ENCODE measurements at regions not wholly inside any gene's neighbourhood (a gene's known extent, or its start where the extent isn't known, plus 50 kb on each side); places are given as distances from the start of the nearest gene placed in this dataset.

DNA sequence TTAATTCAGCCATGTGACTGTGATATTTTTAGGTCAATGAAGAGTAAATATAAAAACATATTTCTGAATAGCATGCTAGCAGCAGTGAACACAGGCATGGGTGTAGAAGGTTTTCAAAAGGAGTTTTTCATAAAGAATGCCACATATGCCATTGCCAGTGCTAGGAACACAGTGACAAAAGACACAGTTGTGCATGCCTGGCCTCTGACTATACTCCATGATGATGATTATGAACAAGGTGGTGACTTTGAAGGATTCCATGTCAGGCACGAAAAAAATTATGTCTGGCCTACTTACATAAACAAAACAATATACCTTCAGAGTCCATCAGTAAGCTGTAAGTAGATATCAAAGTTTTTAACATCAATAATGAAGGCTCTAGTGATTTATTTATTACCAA, 438.7 kb downstream of the TLE1 start:
- no peak overlapping the region for H3K4me3 Mint-ChIP-seq

DNA sequence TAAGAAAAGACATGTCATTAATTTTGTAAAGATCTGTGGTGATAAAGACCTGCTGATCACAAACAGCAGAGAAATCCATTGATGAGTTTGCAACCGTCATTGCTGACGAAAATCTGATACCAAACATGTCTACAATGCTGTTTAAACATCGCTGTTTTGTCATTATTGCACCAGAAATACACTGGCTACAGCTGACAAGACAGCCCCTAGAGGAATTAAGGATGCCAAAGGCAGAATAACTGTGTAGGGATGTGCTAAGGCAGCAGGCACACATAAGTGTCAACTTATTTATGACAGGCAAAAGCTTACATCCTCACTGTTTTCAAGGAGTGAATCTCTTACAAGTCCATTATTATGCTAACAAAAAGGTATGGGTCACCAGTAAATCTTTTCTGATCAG, 439.3 kb downstream of the TLE1 start:
- H3K9me3 Mint-ChIP-seq: no peaks in the 10 kb centered on the region
- POLR2A ChIA-PET: no interaction called here
- ATAC-seq (ENCODE audit: low read depth) (no peak), DNase-seq (no peak)
- H3K36me3 Mint-ChIP-seq: no peaks in the 10 kb centered on the region
- H3K4me3 Mint-ChIP-seq: no peak overlapping the region
- H3K4me1 Mint-ChIP-seq: no peaks in the 10 kb centered on the region
- H3K27me3 Mint-ChIP-seq: no peaks in the 10 kb centered on the region
- H3K27ac Mint-ChIP-seq: no peak overlapping the region

More for the DNA sequence above, 438.7 kb downstream of the TLE1 start:
- Mint-ChIP-seq H3K27ac (no peak overlapping the region), H3K4me1 (no peaks in the 10 kb centered on the region), H3K36me3 (no peaks in the 10 kb centered on the region), H3K9me3 (no peaks in the 10 kb centered on the region), H3K27me3 (no peaks in the 10 kb centered on the region)
- DNase-seq (no peak), ATAC-seq (ENCODE audit: low read depth) (no peak)
- POLR2A ChIA-PET: no interaction called here

DNA sequence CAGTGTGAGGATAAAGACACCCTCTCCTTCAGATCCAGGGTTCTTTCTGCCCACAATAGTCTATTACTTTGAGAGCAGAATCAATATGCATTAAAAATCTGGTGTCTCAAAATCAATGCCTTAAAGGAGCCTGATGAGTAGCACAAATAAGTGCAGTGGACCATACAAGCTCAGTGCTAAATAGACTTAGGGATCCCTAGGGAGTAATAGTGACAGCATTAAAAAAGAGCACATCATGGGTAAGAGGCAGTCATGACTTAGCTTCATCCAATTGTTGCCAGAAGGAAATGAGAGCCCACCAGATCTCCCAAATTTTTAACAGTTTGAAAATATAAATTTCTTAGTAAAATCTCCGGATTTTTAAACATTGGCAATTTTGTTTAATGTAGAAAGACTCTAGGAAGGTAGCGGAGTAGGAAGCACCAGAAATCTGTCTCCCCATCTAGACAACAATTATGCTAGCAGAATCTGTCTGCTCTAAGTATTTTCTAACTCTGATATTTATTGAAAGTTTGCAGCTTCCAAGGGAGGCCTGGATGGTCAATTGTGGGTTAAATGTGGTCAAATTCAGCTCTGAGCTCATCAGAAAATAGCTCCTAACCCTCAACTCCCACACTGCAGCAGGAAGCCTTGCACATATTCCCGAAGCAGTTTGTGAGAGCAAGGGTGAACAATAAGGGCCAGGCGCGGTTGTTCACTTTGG, 443.9 kb downstream of the TLE1 start:
- Mint-ChIP-seq H3K27ac (no peak overlapping the region), H3K9me3 (no peaks in the 10 kb centered on the region), H3K4me3 (no peak overlapping the region), H3K4me1 (no peaks in the 10 kb centered on the region), H3K27me3 (no peaks in the 10 kb centered on the region), H3K36me3 (no peaks in the 10 kb centered on the region)
- DNase-seq (no peak), ATAC-seq (ENCODE audit: low read depth) (no peak)
- POLR2A ChIA-PET: no interaction called here

DNA sequence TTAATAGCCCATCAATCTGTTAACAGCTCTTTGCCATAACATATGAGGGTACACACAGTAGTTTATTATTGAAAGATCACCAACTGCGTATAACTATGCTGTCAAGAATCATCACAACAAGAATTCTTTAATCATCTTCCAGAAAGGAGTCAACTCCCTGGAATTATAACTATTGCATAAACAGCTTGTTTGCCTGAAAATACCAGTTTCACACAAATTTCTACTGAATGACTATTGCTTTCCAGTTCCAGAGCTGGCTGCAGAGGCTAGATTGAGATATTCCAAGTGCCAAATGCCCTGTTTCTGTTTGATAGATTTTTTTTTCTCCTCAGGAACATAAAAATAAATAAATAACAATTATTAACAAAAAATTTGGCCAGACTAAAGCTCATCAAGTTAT, 444.7 kb downstream of the TLE1 start:
- no peaks in the 10 kb centered on the region for H3K36me3 Mint-ChIP-seq

DNA sequence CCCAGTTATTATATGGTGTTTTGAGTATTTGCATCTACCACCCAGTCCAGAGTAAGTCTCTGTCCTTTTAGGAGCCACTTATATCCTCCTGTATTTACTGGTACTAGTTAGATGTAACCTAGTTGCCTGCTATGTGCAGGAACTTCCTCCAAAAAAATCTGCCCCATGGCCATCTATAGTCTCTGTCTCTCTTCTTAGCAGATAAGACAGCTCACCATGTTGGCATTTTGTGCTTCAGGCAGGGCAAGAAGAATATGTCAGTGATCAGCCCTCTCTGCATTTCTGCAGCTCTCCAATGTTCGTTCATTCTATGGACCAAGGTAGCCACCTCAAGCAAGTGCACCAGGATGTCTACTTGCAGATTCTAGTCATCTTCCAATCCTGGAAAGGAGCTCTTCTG, 446.5 kb downstream of the TLE1 start:
- POLR2A ChIA-PET: no interaction called here
- Mint-ChIP-seq H3K27me3 (no peaks in the 10 kb centered on the region), H3K4me3 (no peak overlapping the region), H3K36me3 (no peaks in the 10 kb centered on the region), H3K27ac (no peak overlapping the region), H3K9me3 (no peaks in the 10 kb centered on the region), H3K4me1 (no peaks in the 10 kb centered on the region)
- no peak for DNase-seq
- no peak for ATAC-seq (ENCODE audit: low read depth)

More for the DNA sequence above, 444.7 kb downstream of the TLE1 start:
- Mint-ChIP-seq H3K4me3 (no peak overlapping the region), H3K4me1 (no peaks in the 10 kb centered on the region), H3K27ac (no peak overlapping the region), H3K9me3 (no peaks in the 10 kb centered on the region), H3K27me3 (no peaks in the 10 kb centered on the region)
- no peak for DNase-seq
- POLR2A ChIA-PET: no interaction called here
- no peak for ATAC-seq (ENCODE audit: low read depth)

DNA sequence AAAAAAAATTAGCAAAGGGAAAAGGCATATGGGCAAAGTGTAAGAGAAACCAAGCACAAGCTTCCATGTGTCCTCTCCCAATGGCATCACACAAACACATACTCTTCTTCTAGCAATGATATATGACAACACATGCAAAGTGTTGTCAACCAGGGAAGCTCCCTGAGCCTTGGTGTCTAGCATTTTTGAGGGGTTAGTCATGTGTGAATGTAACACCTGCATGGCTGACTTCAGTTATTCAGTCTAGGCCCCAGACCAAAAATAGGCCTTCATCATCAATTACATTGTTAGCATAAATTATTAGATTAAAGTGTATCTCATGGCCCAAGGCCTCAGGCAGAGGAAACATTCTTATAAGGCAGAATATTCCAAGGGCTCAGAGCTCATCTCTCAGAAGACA, 450.0 kb downstream of the TLE1 start:
- no peaks in the 10 kb centered on the region for H3K4me1 Mint-ChIP-seq
- no peaks in the 10 kb centered on the region for H3K9me3 Mint-ChIP-seq
- DNase-seq (no peak), ATAC-seq (ENCODE audit: low read depth) (no peak)
- no peak overlapping the region for H3K27ac Mint-ChIP-seq
- POLR2A ChIA-PET: no interaction called here
- no peaks in the 10 kb centered on the region for H3K27me3 Mint-ChIP-seq
- H3K36me3 Mint-ChIP-seq: no peaks in the 10 kb centered on the region
- no peak overlapping the region for H3K4me3 Mint-ChIP-seq

DNA sequence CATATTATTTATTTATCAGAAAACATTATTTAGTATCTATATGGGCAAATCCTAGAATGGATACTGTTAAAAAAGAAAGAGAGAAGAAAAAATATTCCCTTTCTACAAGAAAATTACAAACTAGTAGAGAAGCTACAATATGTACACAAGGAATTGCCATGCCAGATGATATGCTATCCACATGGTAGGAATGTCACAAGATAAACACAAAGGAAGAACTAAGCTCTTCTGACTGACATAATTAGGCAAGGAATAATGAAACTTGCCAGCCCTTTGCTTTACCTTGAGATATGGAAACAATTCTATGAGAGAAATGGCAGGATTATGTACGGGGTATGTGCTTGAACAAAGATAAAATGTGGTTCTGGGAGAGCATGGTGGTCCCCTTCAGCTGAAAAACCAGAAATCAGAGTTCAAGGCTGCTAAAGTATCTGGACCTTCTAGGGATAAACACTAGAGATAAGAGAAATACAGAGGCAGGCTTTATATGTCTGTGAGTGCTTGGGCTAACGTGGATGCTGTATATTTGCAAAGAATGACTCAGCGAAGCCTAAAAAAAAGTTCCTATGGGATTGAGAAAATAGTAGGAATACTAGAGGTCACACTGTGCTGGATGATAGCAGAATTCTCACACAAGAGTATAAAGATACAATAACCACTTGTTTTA, 451.6 kb downstream of the TLE1 start:
- Mint-ChIP-seq H3K4me3 (no peak overlapping the region), H3K4me1 (no peaks in the 10 kb centered on the region), H3K36me3 (no peaks in the 10 kb centered on the region), H3K27ac (no peak overlapping the region), H3K9me3 (no peaks in the 10 kb centered on the region), H3K27me3 (no peaks in the 10 kb centered on the region)
- ATAC-seq (ENCODE audit: low read depth) (no peak), DNase-seq (no peak)
- POLR2A ChIA-PET: interaction anchor here (0.5 kb wide), 1 partner anchor 504 kb away, joined by 3 read pairs; no protein-coding TSS in a partner anchor

DNA sequence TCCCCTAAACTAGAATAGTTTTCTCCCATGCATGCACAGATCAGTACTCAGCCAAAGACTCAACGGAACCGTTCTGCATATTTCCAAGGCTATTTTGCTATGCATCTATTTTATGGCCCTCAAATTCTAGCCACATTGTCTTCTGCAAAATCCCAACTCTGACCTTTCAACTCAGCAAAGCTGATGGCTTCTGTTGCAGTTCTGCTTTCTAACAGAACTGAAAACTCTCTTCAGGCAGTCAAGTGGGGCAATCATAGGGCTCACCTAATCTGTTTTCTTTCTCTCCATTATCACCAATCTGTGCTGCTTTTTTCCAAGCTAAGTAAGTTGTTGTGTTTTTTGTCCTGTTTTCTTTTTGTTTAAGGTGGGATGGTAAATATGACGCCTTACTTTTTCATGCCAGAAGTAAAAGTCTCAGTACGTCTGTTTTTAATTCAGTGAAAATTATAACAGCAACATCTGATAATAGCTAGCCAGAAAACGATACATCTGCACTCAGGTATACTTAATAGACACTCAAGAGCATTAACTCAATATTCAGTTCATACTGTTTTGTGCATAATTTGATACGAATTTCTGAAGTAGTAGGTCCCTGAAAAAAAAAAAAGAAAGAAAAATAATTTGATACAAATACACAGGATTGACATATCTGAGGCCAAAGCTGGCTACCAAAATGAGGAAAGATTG, 454.3 kb downstream of the TLE1 start:
- no peak overlapping the region for H3K4me3 Mint-ChIP-seq
- no peak overlapping the region for H3K27ac Mint-ChIP-seq
- H3K27me3 Mint-ChIP-seq: no peaks in the 10 kb centered on the region
- ATAC-seq (ENCODE audit: low read depth) (no peak), DNase-seq (no peak)
- H3K36me3 Mint-ChIP-seq: no peaks in the 10 kb centered on the region
- no peaks in the 10 kb centered on the region for H3K9me3 Mint-ChIP-seq
- POLR2A ChIA-PET: no interaction called here
- no peaks in the 10 kb centered on the region for H3K4me1 Mint-ChIP-seq

DNA sequence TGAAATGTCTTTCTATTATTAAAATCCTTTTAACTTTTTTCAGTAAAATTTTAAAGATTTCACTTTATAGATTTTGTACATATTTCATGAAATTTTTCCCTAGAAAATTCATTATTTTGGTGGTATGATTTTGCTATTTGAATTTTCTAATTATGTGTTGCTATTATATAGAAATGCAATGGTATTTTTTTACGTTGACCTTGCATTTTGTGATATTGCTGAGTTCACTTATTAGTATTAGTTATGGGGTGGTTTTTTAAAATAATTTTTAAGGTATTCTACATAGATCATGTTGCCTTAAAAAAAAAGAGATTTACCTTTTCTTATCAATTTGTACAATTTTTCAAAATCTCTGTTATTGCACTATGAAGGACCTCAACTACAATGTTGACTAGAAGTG, 458.3 kb downstream of the TLE1 start:
- Mint-ChIP-seq H3K4me1 (no peaks in the 10 kb centered on the region), H3K9me3 (no peaks in the 10 kb centered on the region), H3K36me3 (no peaks in the 10 kb centered on the region), H3K27me3 (no peaks in the 10 kb centered on the region), H3K27ac (no peak overlapping the region), H3K4me3 (no peak overlapping the region)
- no peak for ATAC-seq (ENCODE audit: low read depth)
- DNase-seq: no peak
- POLR2A ChIA-PET: no interaction called here

DNA sequence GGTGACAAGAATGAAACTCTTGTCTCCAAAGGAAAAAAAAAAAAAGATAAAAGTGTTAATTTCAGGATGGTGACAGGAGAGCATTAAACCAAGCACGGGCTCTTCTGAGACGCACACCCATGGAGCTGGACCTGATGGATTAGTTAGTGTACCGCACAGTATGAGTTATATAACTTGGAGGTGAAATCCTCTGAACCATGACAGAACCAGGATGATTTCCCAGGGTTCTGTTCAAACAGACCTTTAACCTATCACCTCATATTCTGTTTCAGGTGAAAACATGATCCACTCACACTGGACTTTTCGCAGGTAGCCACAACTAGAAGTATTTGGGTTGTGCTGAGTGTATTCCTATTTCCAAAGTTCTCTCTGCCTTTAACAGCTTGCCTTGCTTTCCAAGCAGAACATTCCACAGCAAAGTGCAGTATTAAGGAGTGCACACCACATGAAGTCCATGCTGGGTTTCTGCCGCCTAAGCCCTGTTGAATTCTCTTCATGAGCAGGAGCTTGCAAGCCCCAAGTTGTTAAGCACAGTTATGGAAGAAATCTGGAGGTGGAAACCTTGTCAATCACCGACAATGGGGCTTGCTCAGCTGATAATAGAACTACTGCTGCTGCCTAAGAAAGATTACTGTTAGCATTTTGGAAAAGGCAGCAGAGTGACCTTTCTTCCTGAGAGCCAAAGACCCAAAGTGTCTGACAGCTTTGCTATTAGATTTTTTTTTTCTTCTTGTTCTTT, 461.7 kb downstream of the TLE1 start:
- H3K36me3 Mint-ChIP-seq: no peaks in the 10 kb centered on the region
- H3K4me1 Mint-ChIP-seq: no peaks in the 10 kb centered on the region
- ATAC-seq (ENCODE audit: low read depth) (no peak), DNase-seq (no peak)
- no peaks in the 10 kb centered on the region for H3K27me3 Mint-ChIP-seq
- H3K4me3 Mint-ChIP-seq: no peak overlapping the region
- POLR2A ChIA-PET: no interaction called here
- H3K27ac Mint-ChIP-seq: no peak overlapping the region
- no peaks in the 10 kb centered on the region for H3K9me3 Mint-ChIP-seq

DNA sequence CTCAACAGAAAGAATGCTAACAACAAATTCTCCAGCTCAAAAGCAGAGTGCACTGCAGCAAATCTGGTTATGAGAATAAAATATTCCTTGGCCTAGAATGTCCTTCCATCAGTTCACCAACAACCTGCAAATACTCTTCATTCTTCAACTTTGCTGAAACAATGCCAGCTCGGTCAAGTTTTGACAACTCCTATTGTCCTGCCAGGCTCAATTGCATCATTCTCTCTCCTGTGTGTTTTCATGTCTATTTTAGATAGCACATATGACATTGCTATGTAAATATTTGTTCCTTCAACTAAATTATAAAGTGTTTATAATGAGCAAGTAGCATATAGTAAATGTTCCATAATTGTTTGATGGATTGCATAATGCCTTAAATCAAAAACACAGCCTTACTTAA, 463.8 kb downstream of the TLE1 start:
- POLR2A ChIA-PET: no interaction called here
- H3K27me3 Mint-ChIP-seq: no peaks in the 10 kb centered on the region
- H3K27ac Mint-ChIP-seq: no peak overlapping the region
- no peaks in the 10 kb centered on the region for H3K4me1 Mint-ChIP-seq
- DNase-seq (no peak), ATAC-seq (ENCODE audit: low read depth) (no peak)
- no peaks in the 10 kb centered on the region for H3K9me3 Mint-ChIP-seq
- no peak overlapping the region for H3K4me3 Mint-ChIP-seq
- no peaks in the 10 kb centered on the region for H3K36me3 Mint-ChIP-seq

DNA sequence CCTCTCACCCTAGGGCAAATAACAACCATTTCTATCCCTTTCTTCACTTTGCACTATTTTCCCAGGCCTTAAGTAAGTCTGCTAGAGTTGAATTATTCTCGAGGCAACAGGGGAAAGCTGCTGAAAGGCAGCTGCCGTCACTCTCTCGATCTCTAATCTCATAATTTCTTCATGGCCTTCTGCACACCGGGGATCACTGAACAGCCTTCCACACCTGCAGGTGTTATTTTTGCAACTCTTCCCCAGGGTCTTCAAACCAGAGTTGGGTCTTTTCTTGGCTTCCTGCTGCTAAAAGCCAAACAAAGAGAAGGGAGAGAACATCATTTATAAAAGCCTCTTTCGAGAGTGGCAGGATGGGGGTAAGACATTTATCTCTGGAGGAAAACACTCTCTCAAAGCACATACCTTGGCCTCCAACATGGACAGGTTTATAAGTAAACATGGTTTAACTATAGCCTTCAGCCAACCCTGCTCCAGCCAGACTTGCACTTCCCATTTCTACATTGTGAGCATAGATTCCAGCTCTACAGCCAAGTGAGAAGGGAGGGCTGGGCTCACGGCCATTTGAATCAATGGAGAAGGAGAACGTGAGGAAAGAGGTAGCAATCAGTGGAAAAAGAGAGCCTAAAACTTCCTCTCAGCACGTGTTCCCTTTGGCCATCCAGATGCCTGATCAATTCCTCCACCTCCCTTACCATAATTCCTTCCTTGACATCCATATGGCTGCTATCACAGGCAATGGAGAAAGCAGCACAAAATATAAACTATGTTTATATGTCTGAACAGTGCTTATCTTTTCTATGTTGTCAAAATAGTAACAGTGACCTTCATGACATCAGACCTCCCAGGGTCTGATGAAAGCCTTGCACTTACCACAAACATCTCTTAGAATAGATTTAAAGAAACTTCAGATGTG, 464.9 kb downstream of the TLE1 start:
- no peaks in the 10 kb centered on the region for H3K36me3 Mint-ChIP-seq
- no peaks in the 10 kb centered on the region for H3K27me3 Mint-ChIP-seq
- no peaks in the 10 kb centered on the region for H3K9me3 Mint-ChIP-seq
- H3K4me3 Mint-ChIP-seq: no peak overlapping the region
- no peaks in the 10 kb centered on the region for H3K4me1 Mint-ChIP-seq
- no peak for DNase-seq
- POLR2A ChIA-PET: no interaction called here
- no peak overlapping the region for H3K27ac Mint-ChIP-seq
- ATAC-seq (ENCODE audit: low read depth): no peak

DNA sequence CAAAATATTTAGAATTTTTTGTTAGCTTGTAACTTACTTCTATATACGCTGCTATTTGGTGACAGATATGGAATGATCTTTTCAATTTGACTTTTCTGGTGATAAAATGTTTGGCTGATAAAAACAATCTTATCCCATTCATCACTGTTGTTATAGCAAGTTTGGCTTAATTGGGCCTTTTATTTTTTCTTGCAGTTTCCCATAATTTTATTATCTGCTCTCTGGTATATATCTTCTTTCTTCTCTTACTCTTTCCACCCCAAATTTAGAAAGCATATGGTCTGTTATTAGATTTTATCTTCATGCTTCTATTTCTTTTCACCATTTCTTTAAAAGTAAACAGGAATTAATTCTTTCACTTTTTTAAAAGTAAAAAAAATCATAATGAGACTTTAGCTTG, 474.4 kb downstream of the TLE1 start:
- POLR2A ChIA-PET: no interaction called here
- H3K36me3 Mint-ChIP-seq: no peaks in the 10 kb centered on the region

More for the DNA sequence above, 474.4 kb downstream of the TLE1 start:
- Mint-ChIP-seq H3K27me3 (no peaks in the 10 kb centered on the region), H3K4me1 (no peaks in the 10 kb centered on the region), H3K27ac (no peak overlapping the region), H3K9me3 (no peaks in the 10 kb centered on the region), H3K4me3 (no peak overlapping the region)
- ATAC-seq (ENCODE audit: low read depth) (no peak), DNase-seq (no peak)

All from activated naive CD8-positive, alpha-beta T cell treated with anti-CD3 and anti-CD28 coated beads, Interleukin-2, amount 10 ng/mL, durations not matched to agents 7 days and 5 days (primary cell).